Transverse colon (tissue), 4 donors: ENCODE measurements at regions not wholly inside any gene's neighbourhood (a gene's known extent, or its start where the extent isn't known, plus 50 kb on each side); places are given as distances from the start of the nearest gene placed in this dataset.

Experiments used
- DNase-seq: peaks from one replicate; pipeline ENCODE4 v3.0.0-alpha.2; 2019
- H3K27ac ChIP-seq, 4 donors: fragments of 200-600 bp; sonication (generic); 2 replicates each; pipeline ENCODE4 v1.5.1; 2016 to 2018; ENCODE audit warnings: inconsistent platforms in 4 of 4
- H3K27me3 ChIP-seq: fragments of 200-600 bp; sonication (generic); 2 replicates; pipeline ENCODE4 v1.5.1; 2017; ENCODE audit warnings: inconsistent platforms
- H3K36me3 ChIP-seq, 4 donors: fragments of 200-600 bp; sonication (generic); 2 replicates each; pipeline ENCODE4 v1.5.1; 2017 to 2019; ENCODE audit warnings: inconsistent platforms in 4 of 4
- H3K4me1 ChIP-seq, 4 donors: fragments of 200-600 bp; sonication (generic); 2 replicates each; pipeline ENCODE4 v1.5.1; 2017 to 2020; ENCODE audit warnings: inconsistent platforms in 4 of 4
- H3K4me3 ChIP-seq, 4 donors: fragments of 200-600 bp; sonication (generic); 1 replicate in 1 of 4; 2 replicates in 3 of 4; pipeline versions ENCODE4 v1.5.1 to v1.6.1; 2017 to 2019; ENCODE audit warnings: inconsistent platforms in 4 of 4
- H3K9me3 ChIP-seq, 2 donors: fragments of 200-600 bp; sonication (generic); 2 replicates each; pipeline ENCODE4 v1.5.1; 2017 to 2019; ENCODE audit warnings: inconsistent platforms in 2 of 2
- CTCF ChIP-seq, 5 experiments: fragments of 200-600 bp in 3 of 5; fragments of 450-650 bp in 2 of 5; sonication (generic) in 3 of 5; IDR thresholded peaks; 1 replicate in 2 of 5; 2 replicates in 3 of 5; pipeline ENCODE4 v1.5.1; 2016 to 2017; ENCODE audit warnings: antibody characterized with exemption in 5 of 5, inconsistent platforms in 3 of 5, mild to moderate bottlenecking in 2 of 5, moderate library complexity in 1 of 5
- EP300 ChIP-seq: sonication (generic); formaldehyde crosslinking; IDR thresholded peaks from one replicate; pipeline ENCODE4 v1.6.1; 2017; ENCODE audit warnings: antibody characterized with exemption, low read depth
- POLR2A ChIP-seq: fragments of 450-650 bp; IDR thresholded peaks from one replicate; pipeline ENCODE4 v1.6.1; 2016; ENCODE audit warnings: antibody characterized with exemption, mild to moderate bottlenecking, moderate library complexity
- POLR2AphosphoS5 ChIP-seq, 3 donors: sonication (generic); formaldehyde crosslinking; IDR thresholded peaks; one replicate each; pipeline ENCODE4 v1.6.1; 2016; ENCODE audit warnings: antibody characterized with exemption in 3 of 3
- WGBS, 2 donors: methylation state at CpG; one replicate each; pipeline ENCODE4 v1.1.5; 2018; ENCODE audit warnings: low coverage in 1 of 2; 5-methylcytosine and 5-hydroxymethylcytosine counted together
- in situ Hi-C, 4 donors: fragments of 200-750 bp; cut with MboI; loops; one replicate each; pipeline versions ENCODE4 v1.15.0 to v1.15.1; 2017; ENCODE audit warnings: low sequenced_read_pairs in 3 of 4, low pct_ligation_motif_present in 1 of 4, low pct_unique_long_range_greater_than_20kb in 1 of 4
- intact Hi-C: fragments of 100-400 bp; cut with DNase I; formaldehyde crosslinking; loops from one replicate; pipeline ENCODE4 v1.15.1; 2023; ENCODE audit warnings: low total_unique reads

- Histone ChIP-seq H3K4me1 (no peaks in the 10 kb centered on the region), H3K36me3 (no peaks in the 10 kb centered on the region), H3K27me3 (peaks cover 9% of the 10 kb centered on the region), H3K4me3 (no peak overlapping the region), H3K27ac (no peak overlapping the region), H3K9me3 (peaks cover 3 to 7% of the 10 kb centered on the region in 2 donors)
- no peak for TF ChIP-seq POLR2A
- TF ChIP-seq EP300: no peak
- no peak for TF ChIP-seq CTCF (IDR thresholded peaks at IDR 0.05)
- no peak for TF ChIP-seq POLR2AphosphoS5 (IDR thresholded peaks at IDR 0.05)
- DNase-seq: no peak
- intact Hi-C loops: no loop called here
- in situ Hi-C loops: no loop called here
These were observed 159.0 kb upstream of the LHX5 start for GRCh38 chr12:113630625-113631024.

GRCh38 chr12:113625499-113625898 is 153.8 kb upstream of the LHX5 start:
- no peaks in the 10 kb centered on the region for H3K27me3 ChIP-seq
- peaks cover 6 to 13% of the 10 kb centered on the region in 2 donors for H3K9me3 ChIP-seq
- H3K4me1 ChIP-seq: no peaks in the 10 kb centered on the region
- H3K36me3 ChIP-seq: no peaks in the 10 kb centered on the region
- WGBS, 2 donors: 40 to 74% methylated on average over 1 to 2 of the region's 2 CpGs
- in situ Hi-C loops (no loop called here), intact Hi-C loops (no loop called here)
- no peak overlapping the region for H3K4me3 ChIP-seq
- no peak for DNase-seq
- no peak for TF ChIP-seq POLR2AphosphoS5 (IDR thresholded peaks at IDR 0.05)
- TF ChIP-seq CTCF (IDR thresholded peaks at IDR 0.05): no peak
- no peak for TF ChIP-seq EP300
- TF ChIP-seq POLR2A: no peak
- H3K27ac ChIP-seq: no peak overlapping the region

- TF ChIP-seq POLR2AphosphoS5 (IDR thresholded peaks at IDR 0.05): no peak
- no peaks in the 10 kb centered on the region for H3K27me3 ChIP-seq
- WGBS, 2 donors: 69 to 82% methylated on average over 3 to 10 of the region's 10 CpGs
- no peaks in the 10 kb centered on the region for H3K4me1 ChIP-seq
- H3K27ac ChIP-seq: no peak overlapping the region
- H3K9me3 ChIP-seq: peaks cover 6 to 13% of the 10 kb centered on the region in 2 donors
- intact Hi-C loops (no loop called here), in situ Hi-C loops (no loop called here)
- H3K4me3 ChIP-seq: no peak overlapping the region
- H3K36me3 ChIP-seq: no peaks in the 10 kb centered on the region
- DNase-seq: no peak
These were observed 150.7 kb upstream of the LHX5 start for GRCh38 chr12:113622410-113622809.

DNA sequence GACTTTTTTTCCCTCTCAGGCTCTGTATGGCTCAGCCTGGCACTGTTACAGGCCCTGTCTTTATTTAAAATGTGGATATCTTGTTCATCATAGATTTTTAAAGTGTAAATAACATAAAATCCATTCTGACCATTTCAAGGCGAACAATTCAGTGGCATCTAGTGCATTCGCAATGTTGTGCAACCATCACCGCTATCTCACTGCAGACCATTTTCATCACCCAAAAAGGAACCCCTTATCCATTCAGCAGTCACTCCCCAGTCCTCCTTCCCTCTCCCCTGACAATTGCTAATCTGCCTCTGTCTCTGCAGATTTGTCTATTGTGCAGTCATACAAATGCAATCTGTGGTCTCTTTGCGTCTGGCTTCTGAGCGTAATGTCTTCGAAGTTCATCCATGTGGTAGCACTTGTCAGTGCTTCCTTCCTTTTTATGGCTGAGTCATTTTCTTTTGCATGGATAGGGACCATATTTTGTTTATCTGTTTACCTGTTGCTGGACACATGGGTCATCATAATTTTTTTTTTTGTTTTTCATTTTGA is 148.8 kb upstream of the LHX5 start:
- Histone ChIP-seq H3K36me3 (no peaks in the 10 kb centered on the region), H3K4me3 (no peak overlapping the region), H3K27me3 (no peaks in the 10 kb centered on the region), H3K9me3 (peaks cover 2 to 5% of the 10 kb centered on the region in 2 donors), H3K27ac (no peak overlapping the region), H3K4me1 (no peaks in the 10 kb centered on the region)
- in situ Hi-C loops (no loop called here), intact Hi-C loops (no loop called here)
- TF ChIP-seq EP300 (no peak), POLR2A (no peak), CTCF (IDR thresholded peaks at IDR 0.05) (no peak), POLR2AphosphoS5 (IDR thresholded peaks at IDR 0.05) (no peak)
- WGBS, 2 donors: 71 to 81% methylated on average over 6 of the region's 6 CpGs
- DNase-seq: no peak

DNA sequence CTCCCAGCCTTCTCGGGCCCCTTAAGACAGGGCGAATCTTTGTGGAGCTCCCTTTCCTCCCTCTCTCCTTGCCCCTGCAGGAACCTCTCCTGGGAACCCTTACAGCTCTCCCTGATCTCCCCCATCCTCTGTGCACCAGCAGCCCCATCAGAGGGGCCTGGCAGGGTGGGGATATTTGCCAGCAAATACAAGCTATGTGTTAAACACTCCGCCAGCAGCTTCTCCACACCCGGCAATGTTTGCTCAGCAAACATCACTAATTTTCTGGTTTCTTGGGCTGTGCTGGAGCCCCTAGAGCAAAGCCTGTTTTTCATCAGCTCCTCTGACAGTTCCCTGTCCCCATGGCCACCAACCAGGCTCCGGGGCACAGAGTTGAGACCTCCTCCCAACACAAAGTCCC is 147.5 kb upstream of the LHX5 start:
- WGBS, 2 donors: 21% methylated on average over 5 of the region's 5 CpGs; no CpG with 5 or more reads in 1 of the 2 donors
- no peaks in the 10 kb centered on the region for H3K9me3 ChIP-seq
- intact Hi-C loops: no loop called here
- peaks cover 3% of the 10 kb centered on the region for H3K27me3 ChIP-seq
- no peaks in the 10 kb centered on the region for H3K4me1 ChIP-seq
- no peak for TF ChIP-seq POLR2AphosphoS5 (IDR thresholded peaks at IDR 0.05)
- no peak for TF ChIP-seq POLR2A
- no peak for TF ChIP-seq CTCF (IDR thresholded peaks at IDR 0.05)
- TF ChIP-seq EP300: no peak
- no peaks in the 10 kb centered on the region for H3K36me3 ChIP-seq
- in situ Hi-C loops: no loop called here
- no peak overlapping the region for H3K4me3 ChIP-seq
- no peak for DNase-seq
- H3K27ac ChIP-seq: no peak overlapping the region
